Ascending aorta (tissue), 2 donors: ENCODE measurements at regions not wholly inside any gene's neighbourhood (a gene's known extent, or its start where the extent isn't known, plus 50 kb on each side); places are given as distances from the start of the nearest gene placed in this dataset.

Experiments used
- DNase-seq, 2 donors: peaks; one replicate each; pipeline ENCODE4 v3.0.0-alpha.2; 2019; ENCODE audit warnings: low spot score in 2 of 2
- H3K27ac ChIP-seq, 2 donors: fragments of 200-600 bp; sonication (generic); one replicate each; pipeline ENCODE4 v1.5.1; 2016 to 2017; ENCODE audit warnings: mild to moderate bottlenecking in 1 of 2
- H3K27me3 ChIP-seq: fragments of 200-600 bp; sonication (generic); one replicate; pipeline ENCODE4 v1.5.1; 2017
- H3K36me3 ChIP-seq, 2 donors: fragments of 200-600 bp; sonication (generic); one replicate each; pipeline ENCODE4 v1.5.1; 2016
- H3K4me1 ChIP-seq, 2 donors: fragments of 200-600 bp; sonication (generic); one replicate each; pipeline ENCODE4 v1.5.1; 2016 to 2017; ENCODE audit warnings: mild to moderate bottlenecking in 1 of 2
- H3K4me3 ChIP-seq, 2 donors: fragments of 200-600 bp; sonication (generic); one replicate each; pipeline ENCODE4 v1.5.1; 2016 to 2017; ENCODE audit warnings: mild to moderate bottlenecking in 1 of 2
- H3K9me3 ChIP-seq, 2 donors: fragments of 200-600 bp; sonication (generic); one replicate each; pipeline ENCODE4 v1.5.1; 2016
- intact Hi-C: fragments of 100-400 bp; cut with DNase I; formaldehyde crosslinking; loops from one replicate; pipeline ENCODE4 v1.15.1; 2023
- TF ChIP-seq, protein P1 (sequence below), 3 experiments: fragments of 200-600 bp in 2 of 3; fragments of 450-650 bp in 1 of 3; sonication (generic) in 2 of 3; IDR thresholded peaks; one replicate each; pipeline ENCODE4 v1.5.1; 2016 to 2019; ENCODE audit warnings: antibody characterized with exemption in 3 of 3, mild to moderate bottlenecking in 1 of 3, moderate library complexity in 1 of 3

DNA sequence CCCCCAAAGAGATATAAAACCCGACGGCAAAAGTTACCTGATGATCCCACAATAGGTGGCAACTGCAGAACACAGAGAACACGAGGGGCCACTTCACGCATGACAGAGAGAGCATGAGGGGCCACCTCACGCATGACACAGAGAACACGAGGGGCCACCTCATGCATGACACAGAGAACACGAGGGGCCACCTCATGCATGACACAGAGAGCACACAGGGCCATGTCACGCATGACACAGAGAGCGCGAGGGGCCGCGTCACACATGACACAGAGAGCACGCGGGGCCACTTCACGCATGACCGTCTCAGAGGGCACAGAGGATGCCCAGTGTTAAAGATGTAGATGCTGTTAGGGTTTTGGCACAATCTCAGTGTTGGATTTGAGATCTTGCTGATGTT, 1359.5 kb downstream of the TBC1D22A start:
- intact Hi-C loops = no loop called here
- Histone ChIP-seq H3K36me3 (no peaks in the 10 kb centered on the region), H3K27me3 (no peaks in the 10 kb centered on the region), H3K4me1 (no peaks in the 10 kb centered on the region), H3K4me3 (no peak overlapping the region), H3K9me3 (peaks cover 0 to 10% of the 10 kb centered on the region in 2 donors), H3K27ac (no peak overlapping the region)
- DNase-seq = no peak
- TF ChIP-seq, protein P1, sequence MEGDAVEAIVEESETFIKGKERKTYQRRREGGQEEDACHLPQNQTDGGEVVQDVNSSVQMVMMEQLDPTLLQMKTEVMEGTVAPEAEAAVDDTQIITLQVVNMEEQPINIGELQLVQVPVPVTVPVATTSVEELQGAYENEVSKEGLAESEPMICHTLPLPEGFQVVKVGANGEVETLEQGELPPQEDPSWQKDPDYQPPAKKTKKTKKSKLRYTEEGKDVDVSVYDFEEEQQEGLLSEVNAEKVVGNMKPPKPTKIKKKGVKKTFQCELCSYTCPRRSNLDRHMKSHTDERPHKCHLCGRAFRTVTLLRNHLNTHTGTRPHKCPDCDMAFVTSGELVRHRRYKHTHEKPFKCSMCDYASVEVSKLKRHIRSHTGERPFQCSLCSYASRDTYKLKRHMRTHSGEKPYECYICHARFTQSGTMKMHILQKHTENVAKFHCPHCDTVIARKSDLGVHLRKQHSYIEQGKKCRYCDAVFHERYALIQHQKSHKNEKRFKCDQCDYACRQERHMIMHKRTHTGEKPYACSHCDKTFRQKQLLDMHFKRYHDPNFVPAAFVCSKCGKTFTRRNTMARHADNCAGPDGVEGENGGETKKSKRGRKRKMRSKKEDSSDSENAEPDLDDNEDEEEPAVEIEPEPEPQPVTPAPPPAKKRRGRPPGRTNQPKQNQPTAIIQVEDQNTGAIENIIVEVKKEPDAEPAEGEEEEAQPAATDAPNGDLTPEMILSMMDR (IDR thresholded peaks at IDR 0.05) = no peak

DNA sequence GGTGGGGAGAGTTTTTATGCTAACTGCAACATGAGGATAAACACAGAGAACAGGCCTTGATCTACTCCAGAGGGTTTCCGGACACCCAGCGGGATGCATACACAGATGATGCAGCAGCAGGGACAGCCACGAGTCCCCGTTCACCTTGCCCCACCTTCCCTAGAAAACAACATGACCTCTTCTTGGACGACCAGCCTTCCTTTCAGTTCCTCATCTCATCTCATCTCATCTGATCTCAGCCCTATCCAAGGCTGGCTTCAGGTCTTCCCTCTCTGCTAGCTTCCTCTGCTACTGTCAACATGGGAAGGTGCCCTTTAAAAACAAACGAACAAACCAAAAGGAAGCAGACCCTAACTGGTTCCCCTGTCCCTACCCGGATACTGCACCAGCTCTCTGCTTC, 1356.2 kb downstream of the TBC1D22A start:
- H3K36me3 ChIP-seq = no peaks in the 10 kb centered on the region
- intact Hi-C loops = no loop called here
- TF ChIP-seq, protein P1 (IDR thresholded peaks at IDR 0.05) = no peak

DNA sequence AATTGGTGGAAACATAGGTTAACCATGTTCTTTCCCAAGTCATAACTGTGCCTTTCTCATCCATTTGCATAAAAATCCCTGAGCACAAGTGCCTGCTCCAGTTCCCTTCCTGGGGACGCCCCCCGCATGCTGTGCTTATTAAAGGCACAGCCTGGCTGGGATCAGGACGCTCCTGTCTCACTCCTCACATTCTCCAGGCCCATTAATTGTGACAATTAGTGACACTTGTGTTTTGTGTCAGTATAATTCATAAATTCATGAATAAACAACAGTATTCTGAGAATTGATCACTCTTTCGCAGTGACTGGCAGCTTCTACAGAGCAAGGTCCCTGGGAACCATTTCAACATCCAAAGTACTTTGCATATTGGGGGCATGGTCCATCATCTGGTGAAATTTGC, 1354.4 kb downstream of the TBC1D22A start:
- no peaks in the 10 kb centered on the region for H3K4me1 ChIP-seq
- H3K27me3 ChIP-seq = no peaks in the 10 kb centered on the region
- DNase-seq = no peak
- no peak overlapping the region for H3K4me3 ChIP-seq
- TF ChIP-seq, protein P1 (IDR thresholded peaks at IDR 0.05) = no peak
- H3K36me3 ChIP-seq = no peaks in the 10 kb centered on the region
- no peak overlapping the region for H3K27ac ChIP-seq
- H3K9me3 ChIP-seq = no peaks in the 10 kb centered on the region
- intact Hi-C loops = no loop called here

More for the DNA sequence above, 1356.2 kb downstream of the TBC1D22A start:
- DNase-seq = no peak
- H3K9me3 ChIP-seq = peaks cover 0 to 7% of the 10 kb centered on the region in 2 donors
- no peaks in the 10 kb centered on the region for H3K4me1 ChIP-seq
- no peaks in the 10 kb centered on the region for H3K27me3 ChIP-seq
- no peak overlapping the region for H3K27ac ChIP-seq
- H3K4me3 ChIP-seq = no peak overlapping the region

DNA sequence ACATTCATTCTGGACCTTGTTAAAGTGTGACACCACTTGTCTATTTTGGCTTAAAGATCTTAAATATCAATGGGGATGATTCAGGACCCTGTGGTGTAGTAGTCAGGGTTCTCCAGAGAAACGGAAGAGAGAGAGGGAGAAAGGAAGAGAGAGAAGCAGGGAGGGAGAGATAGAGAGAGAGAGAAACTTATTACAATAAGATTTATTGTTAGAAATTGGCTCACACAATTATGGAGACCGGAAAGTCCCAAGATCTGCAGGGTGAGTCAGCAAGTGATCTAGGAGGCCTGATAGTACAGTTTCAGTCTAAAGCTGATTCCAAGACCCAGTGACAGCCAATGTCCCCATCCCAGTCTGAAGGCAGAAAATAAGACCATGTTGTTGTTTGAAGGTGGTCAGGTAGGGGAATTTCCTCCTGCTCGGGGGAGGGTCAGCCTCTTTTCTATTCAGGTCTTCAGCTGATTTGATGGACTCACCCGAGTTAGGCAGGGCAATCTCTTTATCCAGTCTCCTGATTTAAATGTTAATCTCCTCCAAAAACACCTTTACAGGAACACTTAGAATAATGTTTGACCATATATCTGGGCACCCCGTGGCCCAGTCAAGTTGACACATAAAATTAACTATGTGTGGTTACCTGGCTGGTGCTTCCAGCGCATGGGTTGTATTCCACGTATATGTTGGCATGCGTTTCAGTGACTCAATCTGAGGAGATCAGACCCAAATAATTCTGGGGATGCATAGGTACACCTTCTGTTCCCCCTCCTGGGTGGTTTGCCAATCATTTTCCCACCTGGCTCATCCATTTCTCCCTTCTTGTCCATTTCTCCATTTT, 1350.5 kb downstream of the TBC1D22A start:
- Histone ChIP-seq H3K9me3 (peaks cover 0 to 4% of the 10 kb centered on the region in 2 donors), H3K4me1 (no peaks in the 10 kb centered on the region), H3K4me3 (no peak overlapping the region), H3K36me3 (no peaks in the 10 kb centered on the region), H3K27ac (no peak overlapping the region), H3K27me3 (no peaks in the 10 kb centered on the region)
- no peak for DNase-seq
- TF ChIP-seq, protein P1 (IDR thresholded peaks at IDR 0.05) = no peak
- intact Hi-C loops = no loop called here

DNA sequence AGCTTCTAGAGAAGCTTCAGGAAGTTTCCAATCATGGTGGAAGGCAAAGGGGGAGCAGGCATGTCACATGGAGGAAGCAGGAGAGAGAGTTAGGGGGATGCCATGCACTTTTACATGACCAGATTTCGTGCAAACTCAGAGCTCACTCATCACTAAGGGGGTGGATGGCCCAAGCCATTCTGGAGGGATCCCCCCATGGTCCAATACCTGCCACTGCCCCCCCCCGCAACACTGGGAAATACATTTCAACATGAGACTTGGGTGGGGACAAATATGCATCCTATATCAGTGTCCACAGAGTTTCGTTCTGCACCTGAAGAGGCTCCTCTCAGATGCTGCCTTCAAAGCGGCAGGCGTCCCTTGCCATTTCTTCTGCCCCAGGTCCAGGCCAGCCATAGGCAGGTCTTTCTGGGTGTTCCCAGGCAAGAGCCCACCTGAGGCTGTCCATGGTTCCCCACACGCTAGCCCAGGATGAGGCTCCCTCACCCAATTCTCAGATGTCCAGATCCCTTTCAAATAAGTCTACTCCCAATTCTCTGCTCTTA, 1344.3 kb downstream of the TBC1D22A start:
- intact Hi-C loops = no loop called here
- Histone ChIP-seq H3K9me3 (peaks cover 0 to 4% of the 10 kb centered on the region in 2 donors), H3K4me1 (no peaks in the 10 kb centered on the region), H3K4me3 (no peak overlapping the region), H3K36me3 (no peaks in the 10 kb centered on the region), H3K27me3 (no peaks in the 10 kb centered on the region), H3K27ac (no peak overlapping the region)
- TF ChIP-seq, protein P1 (IDR thresholded peaks at IDR 0.05) = no peak
- DNase-seq = no peak
